Kidney tubule cell (primary cell): ENCODE measurements at regions not wholly inside any gene's neighbourhood (a gene's known extent, or its start where the extent isn't known, plus 50 kb on each side); places are given as distances from the start of the nearest gene placed in this dataset.
A peak's percentile ranks its signal among the peaks of the same experiment; 100 is the strongest.

Source experiments
- DNase-seq: peaks from one replicate; pipeline ENCODE4 v3.0.0-alpha.2; 2018; ENCODE audit warnings: low spot score

DNA sequence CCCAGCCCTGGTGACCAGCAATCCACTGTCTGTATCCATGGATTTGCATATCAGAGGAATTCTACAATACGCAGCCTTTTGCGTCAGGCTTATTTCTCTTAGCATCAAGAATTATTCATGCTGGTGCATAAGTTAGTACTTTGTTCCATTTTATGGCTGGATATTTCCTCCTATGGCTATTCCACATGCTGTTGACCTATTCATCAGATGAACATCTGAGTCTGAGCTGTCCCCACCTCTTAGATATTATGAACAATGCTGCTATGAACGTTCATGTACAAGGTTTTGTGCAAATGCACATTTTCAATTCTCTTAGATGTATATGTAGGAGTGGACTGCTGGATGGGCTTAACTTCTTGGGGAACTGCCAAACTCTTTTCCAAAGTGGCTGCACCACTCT is 79.0 kb upstream of the CST7 start:
- DNase-seq, result no peak

- DNase-seq, result peak; percentile 14
Measured at GRCh38 chr20:24870881-24871280, 78.2 kb upstream of the CST7 start.

DNA sequence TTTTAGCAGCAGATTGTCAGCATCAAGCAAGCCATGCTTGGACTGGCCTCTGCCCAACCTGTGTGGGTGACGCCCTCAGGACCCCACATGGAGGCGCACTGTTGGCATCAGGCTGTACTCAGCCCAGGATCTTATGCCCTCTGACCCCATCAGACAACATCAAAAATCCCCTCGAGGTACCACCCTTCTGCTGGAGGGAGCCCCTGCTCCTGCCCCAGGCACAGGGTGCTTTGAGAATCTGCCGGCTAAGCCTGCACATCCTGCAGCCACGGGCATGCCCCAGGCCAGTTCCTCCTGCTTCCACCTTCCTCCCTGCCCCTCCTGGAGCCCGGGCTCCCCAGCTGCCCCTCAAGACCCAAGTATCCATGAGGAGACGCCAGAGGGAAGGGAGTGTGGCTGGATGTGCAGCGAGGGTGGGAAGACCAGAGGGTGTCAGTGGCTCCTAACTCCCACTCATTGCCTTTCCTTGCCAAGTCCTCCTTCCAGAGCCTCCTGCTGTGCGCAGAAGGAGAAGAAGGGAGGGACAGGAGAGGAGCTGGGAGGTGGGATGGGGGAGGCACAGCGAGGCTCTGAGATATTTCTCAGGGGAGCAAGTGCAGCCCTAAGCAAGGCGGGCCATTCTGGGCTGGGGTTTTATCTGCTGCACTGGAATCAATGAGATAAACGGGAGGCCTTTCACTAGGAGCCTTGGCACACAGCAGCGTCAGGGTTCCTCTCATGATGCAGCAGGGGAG is 77.4 kb upstream of the CST7 start:
- DNase-seq, result no peak

DNA sequence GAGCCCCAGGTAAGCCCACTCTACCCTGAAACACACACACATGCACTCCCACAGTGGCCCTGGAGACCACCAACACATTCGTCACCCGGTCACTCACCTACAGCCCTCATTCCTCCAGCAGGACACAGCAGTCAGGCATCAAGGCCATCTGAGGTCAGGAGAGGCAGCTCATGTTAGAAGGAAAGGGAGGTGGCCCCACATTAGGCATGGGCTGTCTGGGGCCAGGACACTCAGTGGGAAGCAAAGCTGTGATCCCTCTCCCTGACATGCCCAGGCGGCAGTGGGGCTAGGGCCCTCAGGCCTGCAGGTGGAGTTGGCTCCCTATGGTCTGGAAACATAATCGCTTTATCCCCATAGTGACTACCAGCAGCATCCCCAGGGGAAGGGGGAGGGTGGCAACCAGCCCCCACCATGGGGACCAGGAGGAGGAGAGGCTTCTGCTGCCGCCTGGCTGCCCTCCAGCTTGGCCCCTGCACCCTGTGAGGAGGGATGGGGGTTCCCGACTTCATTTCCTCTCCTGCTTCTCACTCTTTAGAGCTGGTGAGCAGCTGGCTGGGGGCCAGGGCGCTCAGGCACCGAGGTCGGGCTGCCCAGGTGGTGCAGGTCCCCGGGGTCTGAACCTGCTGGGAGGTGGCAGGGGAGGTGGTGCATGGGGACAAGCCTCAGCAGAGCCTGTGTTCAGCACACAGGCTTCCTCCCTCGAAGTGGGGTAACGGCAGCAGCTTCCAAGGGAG is 76.6 kb upstream of the CST7 start:
- no peak for DNase-seq

DNA sequence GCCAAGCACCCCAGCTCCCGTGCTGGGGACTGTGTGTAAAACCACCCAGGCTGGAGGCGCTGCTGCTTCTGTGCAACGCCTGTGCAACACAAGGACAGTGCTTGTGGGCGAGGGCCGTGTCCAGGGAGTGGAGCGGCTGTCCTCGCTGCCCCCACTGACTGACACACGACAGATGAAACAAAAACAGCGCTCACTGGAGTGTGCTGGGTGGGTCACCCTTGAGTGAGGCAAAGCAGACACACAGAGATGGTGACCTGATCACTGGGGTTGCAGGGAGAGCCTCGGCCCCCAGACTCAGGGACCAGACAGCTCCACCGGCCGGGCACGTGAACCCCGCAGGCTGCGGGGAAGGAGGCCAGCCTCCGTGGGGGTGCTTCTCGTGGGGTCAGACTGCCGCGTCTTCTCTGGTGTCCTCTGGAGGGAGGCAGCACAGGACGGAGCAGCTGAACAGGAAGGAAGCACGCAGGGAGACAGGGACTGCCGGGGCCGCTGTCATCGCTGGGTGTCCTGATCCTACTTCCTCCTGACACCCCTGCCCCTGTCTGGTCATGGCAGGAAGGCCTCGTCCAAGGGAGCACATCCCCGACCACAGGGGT is 75.9 kb upstream of the CST7 start:
- no peak for DNase-seq

GRCh38 chr20:24875078-24875477 is 74.0 kb upstream of the CST7 start:
- no peak for DNase-seq

GRCh38 chr20:24877652-24878051 is 71.4 kb upstream of the CST7 start:
- no peak for DNase-seq

- no peak for DNase-seq
Measured at GRCh38 chr20:24878657-24879056, 70.4 kb upstream of the CST7 start.

DNA sequence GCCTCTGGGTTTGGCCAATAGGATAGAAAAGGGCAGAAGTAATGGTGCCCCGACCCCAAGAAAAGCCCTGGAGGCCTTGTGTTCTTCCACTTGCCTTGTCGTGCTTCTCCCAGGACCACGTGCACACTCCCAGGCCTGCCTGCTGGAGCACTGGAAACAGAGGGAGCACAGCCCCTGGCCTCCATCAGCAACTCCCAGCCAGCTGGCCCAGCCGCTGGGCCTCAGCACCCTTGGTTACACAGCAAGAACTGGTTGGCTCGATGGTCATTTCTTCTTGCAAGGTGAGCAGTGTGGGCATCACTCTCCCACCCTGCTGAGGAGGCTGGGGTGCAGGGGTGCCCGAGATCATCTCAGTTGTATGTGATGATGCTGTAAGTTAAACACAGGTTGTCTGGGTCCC is 69.2 kb upstream of the CST7 start:
- DNase-seq, result no peak

GRCh38 chr20:24880356-24880755 is 68.7 kb upstream of the CST7 start:
- DNase-seq, result no peak

GRCh38 chr20:24890286-24890685 is 58.8 kb upstream of the CST7 start:
- no peak for DNase-seq

DNA sequence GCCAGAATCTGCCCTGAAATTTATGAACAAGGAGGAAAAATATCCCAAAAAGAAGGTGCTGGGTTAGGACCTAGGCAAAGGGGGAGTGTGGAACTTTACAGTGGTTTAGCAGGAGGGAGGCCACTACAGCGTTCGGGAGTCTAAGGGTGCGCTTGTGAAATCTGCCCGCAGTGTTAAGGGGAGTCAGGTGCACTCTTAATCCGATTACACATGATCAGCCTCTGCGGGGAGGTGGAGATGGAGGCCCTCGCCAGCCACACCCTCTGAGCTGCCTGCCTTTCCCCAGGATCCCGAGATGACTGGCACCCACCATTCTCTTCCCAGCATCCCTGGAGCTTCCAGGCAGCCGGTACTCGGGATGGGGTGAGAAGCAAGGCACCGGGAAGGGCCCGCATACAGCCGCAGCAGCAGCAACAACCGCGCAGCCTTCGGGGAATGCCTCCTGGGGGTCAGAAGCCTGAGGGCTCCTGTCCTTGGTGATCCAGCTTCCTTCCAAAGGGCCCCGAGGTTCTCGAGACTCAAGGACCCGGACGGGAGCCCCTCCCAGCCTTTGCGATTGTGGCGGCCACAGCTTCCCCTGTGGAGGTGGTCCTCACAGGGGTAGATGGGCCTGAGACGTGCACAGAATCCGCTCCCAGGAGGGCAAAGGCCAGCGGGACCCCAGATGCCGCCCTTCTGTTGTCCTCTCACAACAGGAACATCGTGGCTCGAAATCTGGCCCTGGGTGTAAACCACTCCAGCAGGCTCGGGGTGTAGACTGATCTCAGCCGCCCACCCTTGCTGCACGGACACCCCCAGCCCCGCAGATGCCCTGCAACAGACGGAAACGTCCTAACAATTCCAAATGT is 57.3 kb upstream of the CST7 start:
- DNase-seq, result no peak

DNA sequence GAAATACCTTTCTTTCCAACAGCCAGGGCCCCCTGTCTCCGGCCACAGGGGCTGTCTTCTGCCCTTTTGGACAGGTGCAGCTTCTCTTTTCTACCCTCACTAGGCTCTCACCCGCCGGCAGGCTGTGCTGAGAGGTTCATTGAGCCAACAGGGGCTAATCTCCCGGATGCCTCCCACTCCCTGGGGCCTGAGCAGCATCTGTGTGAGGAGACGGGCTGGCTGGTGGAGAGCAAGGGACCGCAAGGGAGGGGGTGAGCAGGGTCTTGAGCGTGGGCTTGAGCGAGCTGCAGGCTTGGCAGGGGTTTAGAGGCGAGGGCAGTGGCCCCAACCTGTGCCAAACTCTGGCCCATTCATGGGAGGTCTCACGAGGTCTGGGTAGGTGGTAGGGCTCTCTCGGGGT is 56.5 kb upstream of the CST7 start:
- DNase-seq, result no peak

DNA sequence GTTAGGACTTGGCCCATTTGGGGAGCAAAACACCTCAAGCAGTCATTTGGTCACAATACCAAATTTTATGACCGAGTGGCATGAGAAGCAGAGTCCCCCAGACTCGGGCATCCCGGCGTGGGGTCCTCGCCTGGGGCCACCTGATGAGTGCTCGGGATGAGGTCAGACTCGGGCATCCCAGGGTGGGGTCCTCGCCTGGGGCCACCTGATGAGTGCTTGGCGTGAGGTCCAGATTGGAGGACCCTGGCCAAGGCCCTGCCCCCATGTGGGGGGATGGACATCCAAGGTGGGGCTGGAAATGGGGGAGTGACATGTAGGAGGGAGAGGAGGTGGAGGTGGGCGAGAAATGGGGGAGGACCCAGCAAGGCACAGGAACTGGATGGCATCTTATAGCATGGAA is 56.1 kb upstream of the CST7 start:
- DNase-seq, result no peak

DNA sequence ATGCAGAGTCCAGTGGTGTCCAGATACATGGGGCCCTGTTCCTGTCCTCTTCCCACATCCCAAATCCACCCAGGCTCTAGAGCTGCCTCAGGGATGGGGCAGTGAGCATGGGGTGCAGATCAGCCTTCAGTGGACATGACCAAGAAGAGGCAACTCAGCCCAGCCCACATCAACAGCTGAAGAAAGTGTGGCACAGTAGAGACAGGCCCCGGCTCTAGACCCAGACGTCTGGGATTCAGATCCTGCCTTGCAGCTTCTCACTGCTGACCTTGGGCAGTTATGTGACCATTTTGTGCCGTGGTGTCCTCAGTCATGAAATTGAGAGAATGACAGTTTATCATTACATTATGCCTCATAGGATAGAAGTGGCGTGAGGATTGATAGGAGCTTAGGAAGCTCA is 54.6 kb upstream of the CST7 start:
- no peak for DNase-seq

GRCh38 chr20:24894967-24895366 is 54.1 kb upstream of the CST7 start:
- no peak for DNase-seq

DNA sequence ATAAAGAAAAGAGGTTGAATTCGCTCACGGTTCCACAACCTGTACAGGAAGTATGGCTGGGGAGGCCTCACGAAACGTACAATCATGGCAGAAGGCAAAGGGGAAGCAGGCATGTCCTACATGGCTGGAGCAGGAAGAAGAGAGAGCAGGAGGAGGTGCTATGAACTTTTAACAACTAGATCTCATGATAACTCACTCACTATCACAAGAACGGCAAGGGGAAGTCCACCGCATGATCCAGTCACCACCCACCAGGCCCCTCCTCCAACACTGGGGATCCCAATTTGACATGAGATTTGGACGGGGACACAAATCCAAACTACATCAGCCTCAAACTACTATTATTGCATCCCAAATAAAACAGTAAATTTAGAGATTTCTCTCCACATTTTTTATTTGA is 53.6 kb upstream of the CST7 start:
- DNase-seq, result no peak

GRCh38 chr20:24895898-24896658 is 53.0 kb upstream of the CST7 start:
- no peak for DNase-seq

DNA sequence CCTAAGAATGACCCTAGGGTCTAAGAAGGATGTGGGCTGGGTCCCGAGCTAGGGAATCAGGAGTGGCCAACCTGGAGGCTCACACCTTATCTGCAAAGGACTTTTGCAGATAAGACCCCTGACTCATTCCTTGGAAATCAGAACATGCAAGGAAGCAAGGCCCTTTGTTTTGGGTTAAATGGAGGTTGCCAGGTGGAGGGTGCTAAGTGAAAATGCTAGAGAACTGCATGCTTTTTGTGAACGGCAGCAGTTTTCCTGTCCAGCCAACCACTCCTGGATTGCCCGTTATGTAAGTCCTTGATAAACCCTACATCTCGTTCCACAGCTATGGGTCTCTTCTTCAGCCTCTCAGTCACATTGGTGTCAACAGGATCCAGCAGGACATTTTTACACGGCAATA is 52.1 kb upstream of the CST7 start:
- DNase-seq, result no peak

DNA sequence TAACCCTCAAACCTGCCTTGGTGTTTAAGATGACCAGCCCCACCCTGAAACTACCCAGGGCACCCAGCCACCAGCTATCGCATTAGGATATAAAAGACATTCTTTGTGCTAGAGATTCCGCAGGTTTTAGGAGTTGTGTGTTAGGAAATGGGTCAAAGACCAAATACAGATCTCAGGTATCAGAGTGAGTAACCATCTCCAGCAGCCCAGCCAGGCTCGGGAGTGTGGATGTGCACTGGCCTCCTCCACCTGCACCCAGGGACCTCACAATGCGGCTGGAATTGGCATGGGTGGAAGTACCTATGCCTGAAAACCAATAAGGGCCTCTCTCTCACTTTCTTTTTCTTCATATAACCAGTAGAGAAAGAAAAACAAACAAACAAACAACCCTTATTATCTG is 51.1 kb upstream of the CST7 start:
- no peak for DNase-seq

DNA sequence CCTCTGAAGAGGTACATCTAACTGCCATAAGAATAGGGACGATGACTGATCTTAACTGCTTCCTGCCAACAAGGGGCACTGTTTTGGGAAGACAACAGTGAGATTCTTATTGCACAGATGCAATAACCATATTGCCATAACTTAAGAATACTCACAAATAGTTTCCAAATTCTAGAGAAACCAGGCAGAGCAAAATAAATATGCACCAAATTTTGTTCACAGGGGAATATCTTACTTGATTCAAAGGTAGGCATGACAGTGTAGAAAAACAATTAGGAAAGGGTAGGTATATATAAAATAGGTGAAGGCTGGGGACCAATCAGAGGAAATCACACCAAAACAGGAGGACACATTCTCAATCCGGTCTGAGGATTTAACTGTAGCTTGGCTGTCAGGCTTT is 49.9 kb upstream of the CST7 start:
- no peak for DNase-seq
